Erythroblast (primary cell): ENCODE measurements at regions not wholly inside any gene's neighbourhood (a gene's known extent, or its start where the extent isn't known, plus 50 kb on each side); places are given as distances from the start of the nearest gene placed in this dataset.
"Not testable (repeated sequence)": the region's sequence is repeated elsewhere in the genome, so short reads cannot be mapped to it uniquely, and the experiment has no call there.

Experiments used
- DNase-seq, 2 experiments: peaks; one replicate each; lab custom pipeline; 2025; lab: John Stamatoyannopoulos, UW
- GATA1 ChIP-seq: IDR thresholded peaks from 2 replicates; pipeline ENCODE4 v1.6.1; 2011; ENCODE audit warnings: low read depth, mild to moderate bottlenecking, control low read depth, low read length, moderate library complexity
- POLR2A ChIP-seq: IDR thresholded peaks from 2 replicates; pipeline ENCODE4 v1.6.1; 2011; ENCODE audit warnings: mild to moderate bottlenecking, low read length

- no peak for TF ChIP-seq POLR2A
- TF ChIP-seq GATA1: no peak
- no peak for DNase-seq
Measured at GRCh38 chr2:8141079-8141707, 540.7 kb upstream of the ID2 start.

GRCh38 chr2:8141780-8142179 lies 540.1 kb upstream of the ID2 start:
- TF ChIP-seq POLR2A: no peak
- no peak for TF ChIP-seq GATA1
- no peak for DNase-seq

- no peak for DNase-seq
- TF ChIP-seq POLR2A (no peak), GATA1 (no peak)
Measured at GRCh38 chr2:8142461-8142860, 539.4 kb upstream of the ID2 start.

GRCh38 chr2:8144131-8144631 lies 537.7 kb upstream of the ID2 start:
- TF ChIP-seq GATA1: no peak
- TF ChIP-seq POLR2A: no peak
- no peak for DNase-seq

- DNase-seq: no peak
- TF ChIP-seq POLR2A (no peak), GATA1 (no peak)
Measured at GRCh38 chr2:8144785-8145184, 537.1 kb upstream of the ID2 start.

- DNase-seq: not testable (repeated sequence)
Measured at GRCh38 chr2:8145375-8145774, 536.5 kb upstream of the ID2 start.

GRCh38 chr2:8146132-8147005 lies 535.5 kb upstream of the ID2 start:
- DNase-seq: no peak
- TF ChIP-seq GATA1: no peak
- no peak for TF ChIP-seq POLR2A

- no peak for DNase-seq
- no peak for TF ChIP-seq POLR2A
- TF ChIP-seq GATA1: no peak
Measured at GRCh38 chr2:8148260-8149006, 533.4 kb upstream of the ID2 start.

- DNase-seq: no peak
- no peak for TF ChIP-seq GATA1
- TF ChIP-seq POLR2A: no peak
Measured at GRCh38 chr2:8149007-8149405, 532.9 kb upstream of the ID2 start.

- TF ChIP-seq GATA1 (no peak), POLR2A (no peak)
- no peak for DNase-seq
Measured at GRCh38 chr2:8149985-8150539, 531.8 kb upstream of the ID2 start.

- TF ChIP-seq GATA1: no peak
- no peak for TF ChIP-seq POLR2A
- DNase-seq: no peak
Measured at GRCh38 chr2:8151888-8152287, 530.0 kb upstream of the ID2 start.

GRCh38 chr2:8152392-8153257 lies 529.2 kb upstream of the ID2 start:
- DNase-seq: no peak

More at GRCh38 chr2:8152392-8153257, 529.2 kb upstream of the ID2 start:
- TF ChIP-seq POLR2A: no peak
- TF ChIP-seq GATA1: no peak
